Stomach (tissue), 8 donors: ENCODE measurements at regions not wholly inside any gene's neighbourhood (a gene's known extent, or its start where the extent isn't known, plus 50 kb on each side); places are given as distances from the start of the nearest gene placed in this dataset.

Experiments
- DNase-seq, 2 donors: peaks; one replicate each; pipeline versions ENCODE4 v3.0.0 to v3.0.0-alpha.2; 2013 to 2019
- H3K27ac ChIP-seq, 5 donors: fragments of 200-600 bp in 4 of 5; sonication (generic) in 4 of 5; one replicate each; pipeline ENCODE4 v1.5.1; 2013 to 2019; ENCODE audit warnings: mild to moderate bottlenecking in 1 of 5, moderate library complexity in 1 of 5
- H3K27me3 ChIP-seq, 3 donors: fragments of 200-600 bp; sonication (generic); one replicate each; pipeline ENCODE4 v1.5.1; 2017 to 2019; ENCODE audit warnings: mixed run types in 1 of 3
- H3K36me3 ChIP-seq, 4 donors: fragments of 200-600 bp; sonication (generic); 1 replicate in 3 of 4; 2 replicates in 1 of 4; pipeline ENCODE4 v1.5.1; 2016 to 2019
- H3K4me1 ChIP-seq, 4 donors: fragments of 200-600 bp; sonication (generic); one replicate each; pipeline ENCODE4 v1.5.1; 2016 to 2019
- H3K4me3 ChIP-seq, 4 donors: fragments of 200-600 bp; sonication (generic) in 3 of 4; one replicate each; pipeline ENCODE4 v1.5.1; 2016 to 2019; ENCODE audit warnings: mild to moderate bottlenecking in 1 of 4
- H3K9me3 ChIP-seq, 4 donors: fragments of 200-600 bp; sonication (generic); one replicate each; pipeline ENCODE4 v1.5.1; 2016 to 2019
- EP300 ChIP-seq: sonication (generic); formaldehyde crosslinking; IDR thresholded peaks from one replicate; pipeline ENCODE4 v1.6.1; 2017; ENCODE audit warnings: antibody characterized with exemption
- POLR2A ChIP-seq, 4 donors: fragments of 450-650 bp; IDR thresholded peaks; one replicate each; pipeline ENCODE4 v1.6.1; 2016; ENCODE audit warnings: antibody characterized with exemption in 4 of 4, control low read depth in 2 of 4, mild to moderate bottlenecking in 1 of 4, moderate library complexity in 1 of 4
- POLR2AphosphoS5 ChIP-seq, 3 donors: sonication (generic); formaldehyde crosslinking; IDR thresholded peaks; one replicate each; pipeline ENCODE4 v1.6.1; 2016; ENCODE audit warnings: antibody characterized with exemption in 3 of 3
- WGBS, 5 donors: extraction: QIAGEN DNeasy Blood & Tissue Kit in 3 of 5; methylation state at CpG; one replicate each; pipeline versions ENCODE4 v1.1.5 to v1.1.7; 2013 to 2018; 5-methylcytosine and 5-hydroxymethylcytosine counted together
- intact Hi-C: fragments of 100-400 bp; cut with DNase I; formaldehyde crosslinking; loops from one replicate; pipeline ENCODE4 v1.15.1; 2023; ENCODE audit warnings: low total_unique reads
- TF ChIP-seq, protein P1 (sequence below), 7 experiments: fragments of 450-650 bp in 4 of 7; fragments of 200-600 bp in 3 of 7; sonication (generic) in 3 of 7; IDR thresholded peaks; one replicate each; pipeline ENCODE4 v1.5.1; 2016 to 2019; ENCODE audit warnings: antibody characterized with exemption in 7 of 7, control low read depth in 2 of 7, mild to moderate bottlenecking in 1 of 7
- donor health status: healthy with polysubstance abuse.
- donor health status: Bipolar disorder and iron deficiency.
- donor health status: healthy.

DNA sequence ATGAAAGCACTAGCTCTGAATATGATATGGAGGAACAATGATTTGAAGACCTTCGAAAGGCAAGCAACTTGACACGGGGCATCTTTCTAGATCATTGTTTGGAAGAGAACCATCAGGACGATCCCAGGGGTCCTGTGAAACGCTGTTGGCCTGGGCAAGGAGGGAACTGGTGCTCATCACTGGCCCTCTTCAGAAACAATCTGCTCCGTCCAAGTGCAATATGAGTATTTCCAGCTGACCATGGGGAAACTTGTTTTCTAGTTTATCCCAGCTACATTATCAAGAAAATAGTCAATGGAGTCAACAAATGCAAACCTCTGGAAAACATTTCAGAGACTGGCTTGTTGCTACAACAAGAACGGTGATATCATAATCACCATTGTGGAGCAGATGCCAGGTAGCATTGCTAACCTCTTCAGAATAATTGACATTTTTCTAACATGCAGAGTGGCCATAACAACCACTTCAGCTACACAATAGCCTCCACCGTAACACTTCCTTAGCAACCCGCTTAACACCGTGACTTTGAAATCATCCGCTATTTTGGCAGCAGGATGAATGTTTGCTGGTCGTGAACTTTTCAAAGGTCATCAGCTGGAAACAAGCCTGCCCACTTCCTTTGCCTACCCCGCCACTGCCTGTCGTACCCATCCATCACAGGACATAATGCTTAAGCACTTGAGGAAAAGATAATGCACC is 112.0 kb upstream of the PDE10A start:
- TF ChIP-seq EP300 (no peak), POLR2AphosphoS5 (IDR thresholded peaks at IDR 0.05) (peak in 2 of 3 donors; percentile 2 to 40)
- Histone ChIP-seq H3K4me1 (peaks cover 0 to 9% (median 0%) of the 10 kb centered on the region in 4 donors), H3K9me3 (no peaks in the 10 kb centered on the region), H3K4me3 (no peak overlapping the region), H3K27me3 (peaks cover 0 to 5% (median 0%) of the 10 kb centered on the region in 3 donors), H3K27ac (no peak overlapping the region), H3K36me3 (no peaks in the 10 kb centered on the region)
- WGBS, 5 donors, result 23 to 35% (median 27%) methylated on average over 13 of the region's 13 CpGs
- intact Hi-C loops, result no loop called here
- DNase-seq, result peak in 1 of 2 donors; percentile 84

DNA sequence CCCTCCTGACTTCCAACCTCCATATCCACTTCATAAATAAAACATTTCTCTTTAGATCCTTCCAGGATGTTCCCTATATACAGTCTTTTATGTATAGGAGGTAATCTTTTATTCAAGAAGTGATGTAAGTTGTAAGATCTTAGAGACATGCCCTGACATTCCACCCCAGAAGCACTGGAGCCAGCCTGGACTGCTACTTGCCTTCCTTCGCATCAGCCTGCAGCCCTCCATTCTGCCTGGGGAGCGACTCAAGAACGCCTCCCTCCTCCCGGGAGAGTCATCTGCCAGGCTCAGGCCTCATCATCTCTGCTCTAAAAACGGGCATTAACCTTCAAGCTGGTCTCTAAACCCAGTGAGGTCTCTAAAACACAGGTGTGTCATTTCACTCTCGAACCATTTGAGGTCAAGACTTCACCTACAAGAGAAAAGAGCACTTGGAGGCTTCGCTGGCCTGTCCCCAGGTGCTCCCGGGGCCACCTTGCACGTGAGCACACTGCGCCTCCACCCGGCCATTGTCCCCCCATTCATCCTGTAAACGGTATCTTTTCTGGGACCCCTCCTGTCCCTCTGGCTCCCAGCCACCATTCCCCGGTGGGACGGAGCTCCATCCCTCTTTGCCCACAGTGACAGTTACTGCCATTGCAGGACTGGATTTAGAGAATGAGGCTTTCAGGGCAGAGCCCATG is 107.5 kb upstream of the PDE10A start:
- H3K4me1 ChIP-seq, result peaks cover 0 to 20% (median 0%) of the 10 kb centered on the region in 4 donors
- no peaks in the 10 kb centered on the region for H3K36me3 ChIP-seq
- TF ChIP-seq, protein P1, sequence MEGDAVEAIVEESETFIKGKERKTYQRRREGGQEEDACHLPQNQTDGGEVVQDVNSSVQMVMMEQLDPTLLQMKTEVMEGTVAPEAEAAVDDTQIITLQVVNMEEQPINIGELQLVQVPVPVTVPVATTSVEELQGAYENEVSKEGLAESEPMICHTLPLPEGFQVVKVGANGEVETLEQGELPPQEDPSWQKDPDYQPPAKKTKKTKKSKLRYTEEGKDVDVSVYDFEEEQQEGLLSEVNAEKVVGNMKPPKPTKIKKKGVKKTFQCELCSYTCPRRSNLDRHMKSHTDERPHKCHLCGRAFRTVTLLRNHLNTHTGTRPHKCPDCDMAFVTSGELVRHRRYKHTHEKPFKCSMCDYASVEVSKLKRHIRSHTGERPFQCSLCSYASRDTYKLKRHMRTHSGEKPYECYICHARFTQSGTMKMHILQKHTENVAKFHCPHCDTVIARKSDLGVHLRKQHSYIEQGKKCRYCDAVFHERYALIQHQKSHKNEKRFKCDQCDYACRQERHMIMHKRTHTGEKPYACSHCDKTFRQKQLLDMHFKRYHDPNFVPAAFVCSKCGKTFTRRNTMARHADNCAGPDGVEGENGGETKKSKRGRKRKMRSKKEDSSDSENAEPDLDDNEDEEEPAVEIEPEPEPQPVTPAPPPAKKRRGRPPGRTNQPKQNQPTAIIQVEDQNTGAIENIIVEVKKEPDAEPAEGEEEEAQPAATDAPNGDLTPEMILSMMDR (IDR thresholded peaks at IDR 0.05), result no peak
- TF ChIP-seq POLR2AphosphoS5 (IDR thresholded peaks at IDR 0.05) (no peak), EP300 (no peak), POLR2A (IDR thresholded peaks at IDR 0.05) (no peak)
- H3K27ac ChIP-seq, result no peak overlapping the region
- no peak overlapping the region for H3K4me3 ChIP-seq
- intact Hi-C loops, result no loop called here
- no peaks in the 10 kb centered on the region for H3K27me3 ChIP-seq
- WGBS, 5 donors, result 83 to 88% (median 85%) methylated on average over 14 of the region's 14 CpGs
- H3K9me3 ChIP-seq, result no peaks in the 10 kb centered on the region
- DNase-seq, result no peak

DNA sequence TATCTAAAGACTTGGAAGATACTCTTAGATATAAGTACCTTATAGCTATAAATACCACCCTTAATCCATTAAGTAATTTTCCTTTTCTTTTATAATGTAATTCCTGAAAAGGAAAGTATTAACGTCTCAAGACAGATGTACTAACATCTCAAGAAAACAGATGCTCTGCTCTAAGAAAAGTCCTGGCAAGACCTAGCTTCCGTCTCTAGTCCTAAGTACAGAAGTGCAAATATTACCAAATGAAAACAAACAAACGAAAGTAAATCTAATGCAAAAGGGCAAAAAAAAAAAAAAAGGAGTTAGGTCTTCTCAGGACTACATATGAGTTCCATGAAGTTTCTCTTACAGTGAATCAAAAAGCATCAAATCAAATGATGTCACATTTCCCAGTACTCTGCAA is 106.8 kb upstream of the PDE10A start:
- intact Hi-C loops, result no loop called here
- Histone ChIP-seq H3K4me1 (peaks cover 0 to 14% (median 0%) of the 10 kb centered on the region in 4 donors), H3K9me3 (no peaks in the 10 kb centered on the region), H3K27ac (no peak overlapping the region), H3K4me3 (no peak overlapping the region), H3K27me3 (no peaks in the 10 kb centered on the region), H3K36me3 (no peaks in the 10 kb centered on the region)
- WGBS, 5 donors, result 11 to 28% (median 15%) methylated on average over 3 of the region's 3 CpGs
- no peak for TF ChIP-seq EP300
- TF ChIP-seq, protein P1 (IDR thresholded peaks at IDR 0.05), result no peak
- no peak for TF ChIP-seq POLR2A (IDR thresholded peaks at IDR 0.05)
- TF ChIP-seq POLR2AphosphoS5 (IDR thresholded peaks at IDR 0.05), result no peak
- no peak for DNase-seq

DNA sequence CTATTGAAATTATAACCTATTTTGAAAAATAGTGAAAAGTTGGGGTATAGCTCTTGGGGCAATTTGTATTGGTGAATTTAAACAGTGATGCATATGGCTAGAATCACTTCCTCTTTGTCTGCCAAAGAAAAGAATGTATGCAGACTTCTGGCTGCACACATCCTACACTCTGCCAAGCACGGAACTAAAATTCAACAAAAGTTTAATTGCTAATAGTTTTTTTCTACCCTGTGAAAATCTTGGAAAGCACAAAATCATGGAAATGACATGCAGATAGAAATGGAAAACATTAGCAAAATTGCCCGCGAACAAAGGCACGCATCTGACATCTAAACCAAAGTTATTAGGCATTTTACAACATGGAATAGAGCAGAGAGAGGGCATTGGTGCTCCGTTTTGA is 106.4 kb upstream of the PDE10A start:
- no peak for TF ChIP-seq EP300
- 52 to 60% (median 56%) methylated on average over 5 of the region's 5 CpGs for WGBS, 5 donors
- H3K27me3 ChIP-seq, result no peaks in the 10 kb centered on the region
- peaks cover 0 to 14% (median 0%) of the 10 kb centered on the region in 4 donors for H3K4me1 ChIP-seq
- H3K27ac ChIP-seq, result no peak overlapping the region
- H3K4me3 ChIP-seq, result no peak overlapping the region
- no peak for DNase-seq
- intact Hi-C loops, result no loop called here
- no peaks in the 10 kb centered on the region for H3K9me3 ChIP-seq
- no peaks in the 10 kb centered on the region for H3K36me3 ChIP-seq

DNA sequence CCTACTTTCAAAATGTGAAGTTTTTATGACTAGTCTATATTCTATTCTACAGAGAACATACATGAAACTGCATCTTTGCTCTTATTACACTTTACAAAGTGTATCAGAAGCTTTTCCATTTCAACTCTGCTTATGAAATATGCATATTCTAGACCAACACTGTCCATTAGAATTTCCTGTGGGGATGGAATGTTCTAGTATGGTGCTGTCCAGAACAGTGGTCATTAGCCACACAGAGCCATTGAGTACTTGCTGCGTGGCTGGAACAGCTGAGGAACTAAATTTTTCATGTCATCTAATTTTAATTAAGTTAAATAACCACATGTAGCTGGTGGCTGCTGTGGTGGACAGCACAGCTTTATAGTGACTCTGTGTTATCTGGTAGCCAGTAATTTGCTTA is 105.9 kb upstream of the PDE10A start:
- H3K27ac ChIP-seq, result no peak overlapping the region
- intact Hi-C loops, result no loop called here
- H3K36me3 ChIP-seq, result no peaks in the 10 kb centered on the region
- 60 to 72% (median 64%) methylated on average over 1 of the region's 1 CpG for WGBS, 5 donors
- H3K4me3 ChIP-seq, result no peak overlapping the region
- no peaks in the 10 kb centered on the region for H3K27me3 ChIP-seq
- H3K4me1 ChIP-seq, result peaks cover 0 to 14% (median 0%) of the 10 kb centered on the region in 4 donors
- DNase-seq, result no peak
- no peaks in the 10 kb centered on the region for H3K9me3 ChIP-seq
- TF ChIP-seq POLR2A (IDR thresholded peaks at IDR 0.05) (no peak), EP300 (no peak), POLR2AphosphoS5 (IDR thresholded peaks at IDR 0.05) (no peak)
- TF ChIP-seq, protein P1 (IDR thresholded peaks at IDR 0.05), result no peak
